GM21515 (cell line): ENCODE measurements at regions not wholly inside any gene's neighbourhood (a gene's known extent, or its start where the extent isn't known, plus 50 kb on each side); places are given as distances from the start of the nearest gene placed in this dataset.

Experiments
- ATAC-seq: cut with Tn5 transposase; IDR thresholded peaks from one replicate; pipeline ENCODE4 v1.9.1; 2021; ENCODE audit not compliant: unreplicated experiment

DNA sequence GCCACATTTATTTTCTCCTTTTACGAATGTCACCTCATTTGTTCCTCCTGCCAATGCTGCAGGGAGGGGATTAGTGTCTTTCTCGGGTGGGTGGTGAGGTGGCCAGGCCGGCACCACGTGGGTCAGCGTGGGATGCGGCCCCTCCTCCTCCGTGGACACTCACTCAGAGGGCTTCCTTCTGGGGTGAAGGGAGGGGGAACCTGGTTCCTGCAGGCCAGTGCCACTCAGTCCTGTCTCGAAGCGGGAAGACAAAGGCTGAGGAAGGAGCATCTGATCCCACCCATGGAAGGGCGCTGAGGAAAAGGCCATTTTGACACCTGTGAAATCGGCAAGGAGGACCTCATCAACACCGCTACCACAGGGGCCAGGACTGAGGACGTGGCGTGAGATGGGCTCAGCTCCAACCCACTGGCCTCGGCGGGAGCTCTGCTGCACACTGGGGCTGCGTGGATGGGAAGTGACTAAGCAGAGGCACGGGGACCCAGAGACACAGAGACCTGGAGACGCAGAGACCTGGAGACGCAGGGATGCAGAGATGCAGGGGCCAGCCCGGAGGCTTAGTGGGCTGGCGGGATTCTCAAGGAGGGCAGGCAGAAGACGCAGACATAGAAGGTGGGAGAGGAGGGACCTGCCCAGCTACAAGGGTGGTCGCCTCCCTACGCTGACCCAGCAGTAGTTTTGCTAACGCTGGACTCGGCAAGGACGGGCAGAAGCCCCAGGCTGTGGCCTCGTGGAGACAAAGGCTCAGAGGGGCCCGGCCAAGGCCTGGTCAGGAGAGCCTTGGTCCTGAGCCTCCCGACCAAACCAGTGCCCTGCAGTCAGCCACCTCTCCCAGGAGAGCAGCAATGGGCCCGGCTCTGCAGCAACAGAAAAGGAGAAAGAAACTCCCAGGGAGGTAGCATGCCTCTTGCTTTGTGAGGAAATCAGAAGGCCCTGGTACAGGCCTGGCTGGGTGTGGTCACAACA is 1071.2 kb downstream of the BRD1 start:
- ATAC-seq = no peak

DNA sequence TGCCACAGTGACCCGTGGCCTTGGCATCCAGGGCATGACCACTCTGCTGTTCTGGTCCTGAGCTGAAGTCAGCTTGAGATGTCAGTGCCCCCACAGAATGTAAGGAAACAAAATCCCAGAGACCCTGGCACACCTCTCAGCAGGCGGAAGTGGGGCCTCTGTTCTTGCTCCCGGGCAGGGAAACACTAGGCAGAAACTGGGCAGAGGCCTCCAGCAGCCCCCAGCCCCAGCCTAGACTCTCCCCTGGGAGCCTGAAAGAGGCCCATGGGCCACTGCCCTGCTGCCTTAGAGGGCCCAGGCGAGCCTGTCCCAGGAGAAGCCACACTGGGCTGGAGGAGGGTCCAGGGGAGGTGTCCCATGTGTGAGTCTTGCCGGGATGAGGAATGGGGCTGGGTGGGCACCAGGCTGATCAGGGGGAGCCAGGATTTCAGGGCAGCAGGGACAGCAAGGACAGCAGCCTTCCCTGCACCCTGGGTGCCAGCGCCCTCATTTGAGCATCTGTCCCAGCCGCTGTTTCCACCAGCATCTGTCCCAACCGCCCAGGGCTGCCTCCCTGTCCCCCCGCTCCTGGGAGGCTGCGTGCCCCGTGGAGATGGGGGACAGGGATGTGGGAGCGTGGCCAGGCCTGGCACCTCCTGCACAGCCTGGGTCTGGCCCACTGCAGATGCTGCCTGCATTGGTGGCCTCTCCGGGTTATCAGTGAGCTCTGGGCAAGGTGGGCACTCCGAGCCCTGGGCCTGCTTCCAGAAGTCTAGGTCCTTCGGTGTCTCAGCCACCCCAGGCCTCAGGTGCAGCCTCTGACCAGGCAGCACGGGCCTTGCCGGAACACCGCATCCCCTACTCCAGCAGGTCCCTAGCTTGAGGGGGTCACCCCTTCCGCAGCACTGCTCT is 1072.4 kb downstream of the BRD1 start:
- ATAC-seq = no peak

DNA sequence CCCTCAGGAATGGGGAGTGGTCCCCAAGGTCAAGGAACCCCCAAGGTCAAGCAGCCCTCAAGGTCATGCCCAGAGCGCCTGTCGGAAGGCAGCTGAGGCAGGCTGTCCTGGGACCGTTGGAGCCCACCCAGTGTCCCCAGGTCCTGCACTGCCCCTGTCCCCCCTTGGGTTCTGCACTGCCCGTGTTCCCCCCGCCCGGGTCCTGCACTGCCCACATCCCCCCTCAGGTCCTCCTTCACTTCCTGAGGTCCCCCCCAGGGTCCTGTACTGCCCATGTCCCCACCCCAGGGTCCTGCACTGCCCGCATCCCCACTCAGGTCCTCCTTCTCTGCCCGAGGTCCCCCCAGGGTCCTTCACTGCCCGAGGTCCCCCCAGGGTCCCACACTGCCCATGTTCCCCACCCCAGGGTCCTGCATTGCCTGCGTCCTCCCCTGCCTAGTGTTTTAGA is 1073.0 kb downstream of the BRD1 start:
- ATAC-seq = no peak

DNA sequence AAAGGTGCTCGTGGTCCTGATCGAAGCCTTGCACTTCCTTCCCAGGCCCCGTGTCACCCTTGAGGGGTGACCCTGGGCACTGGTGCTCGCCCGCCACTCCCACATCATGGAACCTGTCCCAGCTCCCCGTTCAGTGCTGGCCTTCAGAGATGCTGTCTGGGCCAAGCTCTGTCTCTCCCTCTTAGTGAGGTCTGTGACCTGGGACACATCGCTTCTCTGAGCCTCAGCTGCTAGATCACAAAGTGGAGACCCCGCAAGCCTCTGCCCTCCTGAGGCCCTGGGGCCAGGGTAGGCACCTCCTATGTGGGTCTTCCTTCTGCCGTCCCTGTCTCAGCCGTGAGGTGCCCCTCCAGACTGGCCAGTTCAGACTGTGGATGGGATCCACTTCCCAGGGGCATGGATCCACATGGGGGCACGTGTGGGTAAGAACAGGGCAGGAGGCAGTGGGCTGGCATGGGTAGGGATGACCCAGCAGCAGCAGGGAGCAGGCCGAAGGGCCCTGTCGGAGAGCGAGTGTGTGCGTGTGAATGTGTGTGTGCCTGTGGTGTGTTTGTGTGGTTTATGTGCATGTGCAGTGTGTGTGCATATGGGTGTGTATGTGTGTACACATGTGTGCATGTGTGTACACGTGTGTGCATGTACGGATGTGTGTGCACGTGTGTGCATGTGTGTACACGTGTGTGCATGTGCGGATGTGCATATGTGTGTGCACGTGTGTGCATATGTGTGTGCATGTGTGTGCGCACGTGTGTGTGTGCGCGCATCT is 1073.7 kb downstream of the BRD1 start:
- no peak for ATAC-seq

DNA sequence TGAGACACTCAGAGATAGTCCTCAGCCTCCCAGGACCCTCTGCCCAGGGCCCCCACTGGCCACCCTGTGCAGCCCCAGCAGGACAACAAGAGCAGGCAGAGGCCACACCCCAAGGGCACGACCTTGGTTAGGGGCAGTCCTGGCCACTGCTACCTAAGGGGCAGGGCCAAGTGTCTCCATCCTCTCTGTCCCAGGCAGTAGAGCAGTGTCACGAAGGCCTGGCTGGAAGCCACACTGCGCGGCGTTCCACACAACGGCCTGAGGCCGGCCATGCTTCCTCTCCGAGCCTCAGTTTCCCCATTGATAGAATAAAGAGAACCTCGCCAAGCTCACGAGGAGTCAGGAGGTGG is 1074.3 kb downstream of the BRD1 start:
- ATAC-seq = no peak

DNA sequence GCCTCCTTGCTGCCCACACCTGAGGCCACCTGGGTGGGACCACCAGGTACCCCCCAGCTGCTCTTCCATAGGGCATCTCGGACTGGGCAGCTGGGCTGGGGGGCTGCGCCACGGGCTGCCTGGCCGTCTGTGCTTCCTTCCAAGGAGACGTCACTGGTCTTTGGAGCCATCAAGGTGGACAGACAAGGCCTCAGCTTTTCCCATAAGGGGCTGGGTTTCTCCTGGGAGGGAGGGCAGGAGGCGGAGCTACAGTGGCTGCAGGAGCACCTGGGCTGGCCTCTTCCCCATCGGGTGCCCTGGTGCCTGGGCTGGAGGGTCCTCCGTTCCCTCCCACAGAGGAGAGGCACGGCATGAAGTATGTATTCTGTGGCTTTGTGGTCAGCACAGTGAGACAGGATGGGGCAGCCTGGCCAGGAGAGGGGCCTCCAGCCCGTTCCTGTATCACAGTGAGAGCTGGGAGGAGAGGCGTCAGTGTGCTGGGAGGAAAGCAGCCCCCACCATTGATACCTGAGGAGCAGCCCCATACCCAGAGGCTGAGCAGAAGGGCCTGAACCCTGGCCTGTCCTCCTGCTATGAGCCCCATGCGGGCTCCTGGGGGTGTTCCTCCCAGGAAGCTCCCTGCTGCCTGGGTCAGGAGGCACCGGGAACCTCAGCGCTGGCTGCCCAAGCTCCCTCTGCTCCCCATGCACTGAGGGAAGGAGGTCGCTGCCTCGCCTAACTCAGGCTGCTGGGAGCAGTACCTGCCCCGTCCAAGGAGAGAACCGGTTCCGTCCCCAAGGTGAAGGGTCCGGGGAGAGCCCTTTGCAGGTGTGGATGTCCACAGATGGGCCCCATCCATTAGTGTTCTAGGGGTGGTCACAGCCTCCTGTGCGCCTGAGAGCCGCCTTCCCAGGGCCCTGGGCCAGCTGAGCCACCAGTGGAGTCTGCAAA is 1075.0 kb downstream of the BRD1 start:
- no peak for ATAC-seq

DNA sequence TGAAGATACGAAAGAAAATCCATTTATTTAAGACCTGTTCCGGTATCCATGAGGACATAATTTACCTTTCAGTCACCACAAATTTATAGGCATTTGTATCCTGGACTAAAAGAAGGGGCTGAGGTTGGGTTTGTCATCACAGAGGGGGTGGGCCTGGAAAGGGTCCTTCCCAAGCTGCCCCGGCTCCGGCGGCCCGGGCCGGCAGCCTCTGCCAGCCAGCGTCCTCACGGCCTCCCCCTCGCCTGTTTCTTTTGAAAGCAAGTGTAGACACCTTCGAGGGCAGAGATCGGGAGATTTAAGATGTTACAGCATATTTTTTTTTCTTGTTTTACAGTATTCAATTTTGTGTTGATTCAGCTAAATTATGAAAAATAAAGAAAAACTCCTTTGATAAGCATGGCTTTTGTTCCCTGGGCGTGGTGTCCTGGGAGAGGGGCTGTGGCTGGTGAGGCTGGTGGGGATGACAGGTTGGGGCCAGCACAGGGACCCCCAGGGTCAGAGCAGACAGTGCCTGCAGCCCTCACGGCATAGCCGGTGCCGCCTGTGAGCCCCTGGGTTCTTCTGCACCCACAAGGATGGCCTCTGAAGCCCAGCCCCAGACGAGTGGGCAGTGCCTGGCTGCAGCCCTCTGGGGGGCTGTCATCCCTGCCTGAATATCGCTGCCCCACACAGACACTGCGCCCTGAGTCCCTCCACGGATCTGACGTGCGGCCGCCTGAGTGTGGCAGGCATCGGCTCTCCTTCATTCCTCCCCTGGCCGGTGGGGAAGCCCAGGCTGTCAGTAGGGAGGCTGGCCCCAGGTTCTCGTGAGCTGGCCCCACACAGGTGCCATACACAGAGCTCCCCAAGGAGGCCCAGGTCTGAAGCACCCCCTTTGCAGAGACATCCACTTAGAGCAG is 1075.9 kb downstream of the BRD1 start:
- ATAC-seq = no peak

DNA sequence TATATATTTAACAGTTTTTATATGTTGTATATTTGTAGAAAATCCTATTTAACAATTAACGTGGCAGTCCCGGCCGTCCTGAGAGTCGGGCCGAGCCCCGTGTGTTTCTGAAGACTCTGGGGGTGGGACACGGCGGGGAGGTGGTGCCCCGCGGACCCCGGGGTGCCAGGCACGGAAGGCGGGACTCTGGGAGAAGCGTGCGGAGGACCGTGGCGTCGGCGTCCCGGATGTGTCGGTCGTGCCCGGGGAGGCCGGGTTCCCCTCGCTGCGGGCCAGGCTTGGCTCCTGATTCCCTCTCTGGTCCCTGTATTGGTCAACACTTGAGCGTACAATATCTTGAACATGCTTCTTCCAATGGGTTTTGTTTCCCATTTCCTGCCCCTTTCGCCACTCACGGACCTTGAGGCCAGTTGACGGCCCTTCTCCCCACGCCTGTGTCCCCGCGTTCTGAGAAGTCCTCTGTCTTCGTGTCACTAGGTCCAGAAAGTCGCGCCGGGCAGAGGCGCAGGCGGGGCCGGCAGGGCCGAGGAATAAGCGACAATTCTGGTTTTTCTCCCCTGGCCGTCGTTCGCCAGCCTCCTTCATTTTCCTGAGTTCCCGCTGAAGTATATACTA is 1076.7 kb downstream of the BRD1 start:
- ATAC-seq = no peak

DNA sequence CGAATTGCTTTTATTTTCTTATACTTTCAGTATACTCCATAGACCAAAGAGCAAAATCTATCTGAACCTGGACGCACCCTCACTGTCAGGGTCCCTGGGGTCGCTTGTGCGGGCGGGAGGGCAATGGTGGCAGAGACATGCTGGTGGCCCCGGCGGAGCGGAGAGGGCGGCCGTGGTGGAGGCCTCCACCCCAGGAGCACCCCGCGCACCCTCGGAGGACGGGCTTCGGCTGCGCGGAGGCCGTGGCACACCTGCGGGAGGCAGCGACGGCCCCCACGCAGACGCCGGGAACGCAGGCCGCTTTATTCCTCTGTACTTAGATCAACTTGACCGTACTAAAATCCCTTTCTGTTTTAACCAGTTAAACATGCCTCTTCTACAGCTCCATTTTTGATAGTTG is 1077.4 kb downstream of the BRD1 start:
- ATAC-seq = no peak

DNA sequence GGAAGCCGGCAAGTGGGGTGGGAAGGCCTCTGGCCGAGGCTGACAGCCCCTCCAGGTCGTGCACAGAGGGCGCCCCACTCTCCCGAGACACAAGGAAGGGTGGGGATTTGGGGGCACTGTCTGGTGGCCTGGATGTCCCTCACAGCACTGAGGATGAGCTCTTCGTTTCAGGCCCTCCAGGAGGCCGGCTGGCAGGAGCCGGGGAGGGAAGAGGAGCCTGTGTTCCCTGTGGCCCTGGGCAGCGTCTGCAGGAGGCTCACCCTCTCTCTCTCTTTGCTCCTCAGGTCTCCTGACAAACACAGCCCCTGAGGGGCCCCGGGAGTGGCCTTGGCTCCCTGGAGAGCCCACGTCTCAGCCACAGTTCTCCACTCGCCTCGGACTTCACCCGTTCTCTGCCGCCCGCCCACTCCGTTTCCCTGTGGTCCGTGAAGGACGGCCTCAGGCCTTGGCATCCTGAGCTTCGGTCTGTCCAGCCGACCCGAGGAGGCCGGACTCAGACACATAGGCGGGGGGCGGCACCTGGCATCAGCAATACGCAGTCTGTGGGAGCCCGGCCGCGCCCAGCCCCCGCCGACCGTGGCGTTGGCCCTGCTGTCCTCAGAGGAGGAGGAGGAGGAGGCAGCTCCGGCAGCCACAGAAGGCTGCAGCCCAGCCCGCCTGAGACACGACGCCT is 1078.0 kb downstream of the BRD1 start:
- no peak for ATAC-seq

DNA sequence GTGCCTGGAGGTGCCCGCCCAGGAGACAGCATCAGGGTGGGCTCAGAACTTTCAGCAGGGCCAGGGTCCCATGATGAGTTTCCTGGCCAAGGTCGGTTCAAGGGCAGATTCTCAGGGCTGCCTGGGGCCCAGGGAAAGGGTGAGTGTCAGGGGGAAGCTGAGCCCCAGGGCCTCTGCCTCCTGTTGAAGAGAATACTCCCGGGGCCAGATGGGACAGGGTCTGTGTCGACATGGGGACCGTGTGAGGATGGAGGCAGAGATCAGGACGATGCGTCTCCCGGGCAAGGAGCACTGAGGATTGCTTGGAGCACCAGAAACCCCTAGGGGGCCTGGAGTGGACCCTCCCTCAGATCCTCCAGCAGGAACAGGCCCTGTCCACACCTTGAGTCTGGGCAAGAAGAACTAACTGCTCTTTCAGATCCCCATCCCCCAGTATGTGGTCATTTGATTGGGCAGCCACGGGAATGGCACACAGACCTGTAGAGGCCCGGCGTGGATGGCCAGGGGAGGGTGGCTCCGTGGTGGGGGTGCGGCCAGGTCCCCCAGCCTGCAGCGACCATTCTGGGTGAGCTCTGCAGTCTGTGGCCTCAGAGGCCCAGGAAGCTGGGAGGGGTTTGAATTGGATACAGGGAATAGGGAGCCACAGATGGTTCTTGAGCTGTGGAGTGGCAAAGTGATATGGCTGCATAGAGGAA is 1078.7 kb downstream of the BRD1 start:
- ATAC-seq = no peak

DNA sequence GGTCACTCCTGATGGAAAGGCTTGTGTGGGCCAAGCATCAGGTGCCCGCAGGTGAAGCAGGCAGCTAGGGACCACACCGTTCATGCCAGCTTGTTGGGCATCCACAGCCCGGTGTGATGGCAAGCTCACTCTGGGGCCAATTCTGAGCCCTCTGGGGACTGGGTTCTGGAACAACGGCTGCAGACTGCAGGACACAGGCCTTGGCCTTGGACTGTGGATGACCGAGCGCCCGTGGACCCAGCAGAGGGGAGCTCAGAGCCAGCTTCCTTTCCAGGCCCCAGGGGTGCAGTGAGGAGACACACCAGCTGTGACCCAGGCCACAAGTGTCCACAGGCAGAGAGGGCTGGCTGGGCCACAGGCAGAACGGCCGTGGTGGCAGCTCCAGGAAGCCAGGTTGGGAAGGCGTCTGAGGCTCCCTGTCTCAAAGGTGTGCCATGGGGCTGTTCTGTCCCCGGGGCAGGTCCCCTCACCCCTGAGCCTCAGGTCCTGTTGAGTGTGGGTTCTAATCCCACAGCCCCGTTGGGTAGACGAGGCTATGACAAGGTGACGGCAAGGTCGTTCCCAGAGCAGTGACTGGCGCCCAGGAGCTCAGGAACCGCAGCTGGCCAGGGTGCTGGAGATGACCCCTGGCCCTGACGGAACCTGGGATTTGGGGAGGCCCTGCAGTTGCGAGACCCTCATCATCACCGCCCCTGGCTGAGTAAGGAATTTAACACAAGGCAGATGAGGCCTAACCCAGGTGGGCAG is 1079.4 kb downstream of the BRD1 start:
- ATAC-seq = no peak

DNA sequence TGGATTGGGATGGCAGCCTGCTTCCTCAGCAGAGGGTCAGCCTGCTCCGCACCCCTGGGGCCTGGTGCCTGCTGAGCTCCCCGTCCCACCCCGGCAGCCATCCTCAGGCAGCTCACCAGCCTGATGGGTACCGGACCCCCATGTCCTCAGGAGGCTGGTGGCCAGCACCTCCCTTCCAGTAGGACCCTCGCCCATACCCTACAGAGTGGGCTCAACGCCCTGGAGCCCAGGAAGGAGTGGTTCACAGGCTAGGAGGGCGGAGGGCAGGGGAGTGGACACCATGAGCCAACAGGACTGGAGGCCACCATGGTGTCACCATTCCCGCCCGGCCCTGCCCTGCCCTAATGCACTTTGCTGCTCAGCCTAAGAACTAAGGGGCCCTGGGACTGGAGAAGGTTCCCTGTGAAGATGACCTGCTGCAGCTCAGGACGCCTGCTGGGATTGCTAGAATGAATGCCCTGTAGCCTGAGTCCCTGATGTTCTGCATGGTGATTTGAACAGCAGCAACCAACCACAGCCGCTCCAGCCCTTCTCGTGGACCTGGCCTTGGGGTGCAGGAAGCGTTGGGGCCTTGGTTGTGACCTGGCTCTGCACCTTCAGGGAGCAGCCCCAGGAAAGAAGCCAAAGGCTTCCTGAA is 1080.8 kb downstream of the BRD1 start:
- no peak for ATAC-seq

DNA sequence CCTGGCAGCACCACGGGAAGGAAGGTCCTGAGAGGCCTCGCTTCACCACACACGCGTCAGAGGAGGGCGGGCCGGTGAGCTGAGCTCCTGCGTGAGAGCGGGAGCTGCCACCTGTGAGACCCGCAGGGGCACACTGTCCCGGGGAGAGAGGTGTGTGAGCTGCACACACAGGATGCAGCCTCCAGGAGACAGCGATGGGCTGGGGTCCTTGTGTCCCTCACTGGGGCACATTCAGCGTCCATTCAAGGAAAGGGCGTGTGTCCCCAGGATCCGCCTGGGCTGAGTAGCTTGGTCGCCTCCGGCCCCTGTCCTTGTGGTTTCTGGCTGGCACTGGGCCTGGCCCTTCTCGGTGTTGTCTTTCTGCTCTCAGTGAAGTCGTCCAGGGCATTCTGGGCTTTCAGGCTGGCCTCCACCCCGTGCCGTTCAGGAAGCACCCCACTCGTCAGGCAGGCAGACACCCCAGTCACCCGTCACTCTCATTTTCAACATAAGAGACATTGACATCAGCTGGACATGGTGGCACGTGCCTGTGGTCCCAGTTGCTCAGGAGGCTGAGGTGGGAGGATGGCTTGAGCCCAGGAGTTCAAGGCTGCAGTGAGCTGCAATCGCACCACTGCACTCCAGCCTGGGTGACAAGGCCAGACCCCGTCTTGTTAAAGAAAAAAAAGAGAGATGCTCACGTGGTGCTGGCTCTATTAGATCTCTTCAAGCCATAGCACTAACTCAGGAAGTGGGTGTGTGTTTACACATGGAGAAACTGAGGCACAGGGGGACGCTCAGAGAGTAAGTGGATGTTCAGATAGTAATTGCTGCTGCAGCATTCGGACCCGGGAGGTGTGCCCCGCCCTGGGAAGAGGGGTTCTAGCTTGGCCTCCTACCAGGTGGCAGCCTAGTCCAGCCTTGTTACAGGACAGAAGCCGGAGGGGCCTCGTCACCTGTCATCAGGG is 1081.6 kb downstream of the BRD1 start:
- ATAC-seq = no peak
